Stomach smooth muscle (tissue), 2 donors: ENCODE measurements at regions not wholly inside any gene's neighbourhood (a gene's known extent, or its start where the extent isn't known, plus 50 kb on each side); places are given as distances from the start of the nearest gene placed in this dataset.

Experiments
- H3K27ac ChIP-seq: one replicate; pipeline ENCODE4 v1.7.0; 2013; ENCODE audit warnings: mild to moderate bottlenecking, low read length, inconsistent platforms
- H3K27me3 ChIP-seq, 2 donors: one replicate each; pipeline ENCODE4 v1.7.0; 2013; ENCODE audit warnings: low read length in 2 of 2; ENCODE audit not compliant: insufficient read depth in 2 of 2, control insufficient read depth in 1 of 2
- H3K36me3 ChIP-seq, 2 donors: one replicate each; pipeline ENCODE4 v1.7.0; 2013; ENCODE audit warnings: low read length in 2 of 2; ENCODE audit not compliant: control insufficient read depth in 2 of 2, insufficient read depth in 2 of 2
- H3K4me1 ChIP-seq: one replicate; pipeline ENCODE4 v1.7.0; 2013; ENCODE audit warnings: low read length; ENCODE audit not compliant: control insufficient read depth, insufficient read depth
- H3K4me3 ChIP-seq, 2 donors: one replicate each; pipeline ENCODE4 v1.7.0; 2013; ENCODE audit warnings: low read length in 2 of 2
- H3K9ac ChIP-seq, 2 donors: one replicate each; pipeline ENCODE4 v1.7.0; 2013; ENCODE audit warnings: low read length in 2 of 2, mild to moderate bottlenecking in 1 of 2
- H3K9me3 ChIP-seq, 2 donors: one replicate each; pipeline ENCODE4 v1.7.0; 2013; ENCODE audit warnings: low read length in 2 of 2; ENCODE audit not compliant: control insufficient read depth in 2 of 2
- donor health status: healthy.
- donor health status: Pancreatic carcinoma.

GRCh38 chr2:425243-425642 lies 137.4 kb upstream of the ALKAL2 start:
- Histone ChIP-seq H3K27me3 (peaks cover 0 to 2% of the 10 kb centered on the region in 2 donors), H3K4me3 (no peak overlapping the region), H3K9ac (no peak overlapping the region), H3K27ac (no peak overlapping the region), H3K36me3 (no peaks in the 10 kb centered on the region), H3K4me1 (no peaks in the 10 kb centered on the region), H3K9me3 (no peaks in the 10 kb centered on the region)

- no peak overlapping the region for H3K4me3 ChIP-seq
- H3K9ac ChIP-seq = no peak overlapping the region
- H3K4me1 ChIP-seq = no peaks in the 10 kb centered on the region
- no peaks in the 10 kb centered on the region for H3K9me3 ChIP-seq
- H3K36me3 ChIP-seq = no peaks in the 10 kb centered on the region
- peaks cover 0 to 2% of the 10 kb centered on the region in 2 donors for H3K27me3 ChIP-seq
- no peak overlapping the region for H3K27ac ChIP-seq
Measured at GRCh38 chr2:424306-425171, 136.6 kb upstream of the ALKAL2 start.

- Histone ChIP-seq H3K4me3 (no peak overlapping the region), H3K9ac (no peak overlapping the region), H3K27ac (no peak overlapping the region), H3K9me3 (no peaks in the 10 kb centered on the region), H3K4me1 (no peaks in the 10 kb centered on the region), H3K36me3 (no peaks in the 10 kb centered on the region), H3K27me3 (peaks cover 0 to 2% of the 10 kb centered on the region in 2 donors)
Measured at GRCh38 chr2:423479-423878, 135.6 kb upstream of the ALKAL2 start.

- no peaks in the 10 kb centered on the region for H3K4me1 ChIP-seq
- no peaks in the 10 kb centered on the region for H3K36me3 ChIP-seq
- H3K9ac ChIP-seq = no peak overlapping the region
- H3K9me3 ChIP-seq = no peaks in the 10 kb centered on the region
- H3K27me3 ChIP-seq = peaks cover 0 to 2% of the 10 kb centered on the region in 2 donors
- no peak overlapping the region for H3K27ac ChIP-seq
- H3K4me3 ChIP-seq = no peak overlapping the region
Measured at GRCh38 chr2:422676-423435, 135.0 kb upstream of the ALKAL2 start.

GRCh38 chr2:421406-421805 lies 133.5 kb upstream of the ALKAL2 start:
- Histone ChIP-seq H3K27ac (no peak overlapping the region), H3K4me3 (no peak overlapping the region), H3K27me3 (peaks cover 2 to 4% of the 10 kb centered on the region in 2 donors), H3K9me3 (no peaks in the 10 kb centered on the region), H3K9ac (no peak overlapping the region), H3K4me1 (no peaks in the 10 kb centered on the region), H3K36me3 (no peaks in the 10 kb centered on the region)

- peaks cover 4 to 6% of the 10 kb centered on the region in 2 donors for H3K27me3 ChIP-seq
- no peaks in the 10 kb centered on the region for H3K9me3 ChIP-seq
- no peak overlapping the region for H3K27ac ChIP-seq
- no peaks in the 10 kb centered on the region for H3K4me1 ChIP-seq
- H3K36me3 ChIP-seq = no peaks in the 10 kb centered on the region
- no peak overlapping the region for H3K9ac ChIP-seq
- no peak overlapping the region for H3K4me3 ChIP-seq
Measured at GRCh38 chr2:419687-420317, 131.9 kb upstream of the ALKAL2 start.

GRCh38 chr2:417662-418061 lies 129.8 kb upstream of the ALKAL2 start:
- H3K4me1 ChIP-seq = no peaks in the 10 kb centered on the region
- H3K9me3 ChIP-seq = no peaks in the 10 kb centered on the region
- H3K27ac ChIP-seq = no peak overlapping the region
- H3K36me3 ChIP-seq = no peaks in the 10 kb centered on the region
- H3K27me3 ChIP-seq = peaks cover 4% of the 10 kb centered on the region in 2 donors
- H3K4me3 ChIP-seq = no peak overlapping the region
- no peak overlapping the region for H3K9ac ChIP-seq

GRCh38 chr2:417006-417405 lies 129.1 kb upstream of the ALKAL2 start:
- Histone ChIP-seq H3K4me3 (no peak overlapping the region), H3K9me3 (no peaks in the 10 kb centered on the region), H3K9ac (no peak overlapping the region), H3K4me1 (no peaks in the 10 kb centered on the region), H3K27me3 (peaks cover 4% of the 10 kb centered on the region in 2 donors), H3K27ac (no peak overlapping the region), H3K36me3 (no peaks in the 10 kb centered on the region)

GRCh38 chr2:415986-416610 lies 128.2 kb upstream of the ALKAL2 start:
- no peaks in the 10 kb centered on the region for H3K36me3 ChIP-seq
- H3K27me3 ChIP-seq = peaks cover 4% of the 10 kb centered on the region in 2 donors
- no peak overlapping the region for H3K9ac ChIP-seq
- no peak overlapping the region for H3K27ac ChIP-seq
- H3K4me1 ChIP-seq = no peaks in the 10 kb centered on the region
- H3K9me3 ChIP-seq = no peaks in the 10 kb centered on the region
- no peak overlapping the region for H3K4me3 ChIP-seq

GRCh38 chr2:409523-409922 lies 121.6 kb upstream of the ALKAL2 start:
- Histone ChIP-seq H3K9ac (no peak overlapping the region), H3K4me1 (no peaks in the 10 kb centered on the region), H3K36me3 (no peaks in the 10 kb centered on the region), H3K27ac (no peak overlapping the region), H3K9me3 (peaks cover under 1 to 5% of the 10 kb centered on the region in 2 donors), H3K4me3 (no peak overlapping the region), H3K27me3 (peaks cover 0 to 9% of the 10 kb centered on the region in 2 donors)
